PC-3 (cell line): ENCODE measurements at regions not wholly inside any gene's neighbourhood (a gene's known extent, or its start where the extent isn't known, plus 50 kb on each side); places are given as distances from the start of the nearest gene placed in this dataset.

Experiments
- CTCF ChIP-seq: fragments of 300-600 bp; sonication (generic); conservative IDR thresholded peaks from 2 replicates; pipeline ENCODE4 v1.5.1; 2017; ENCODE audit warnings: antibody characterized with exemption, low read depth, mild to moderate bottlenecking, low read length
- EZH2 ChIP-seq: fragments of 300-600 bp; sonication (generic); IDR thresholded peaks from one replicate; pipeline ENCODE4 v1.6.1; 2017; ENCODE audit warnings: antibody characterized with exemption, mild to moderate bottlenecking, low read length; ENCODE audit not compliant: unreplicated experiment
- EZH2phosphoT487 ChIP-seq: fragments of 300-600 bp; sonication (generic); IDR thresholded peaks from 2 replicates; pipeline ENCODE4 v1.6.1; 2018; ENCODE audit warnings: mild to moderate bottlenecking, antibody characterized with exemption, low read length, borderline replicate concordance

GRCh38 chr1:188761226-188761625, 1716.4 kb downstream of the BRINP3 start:
- TF ChIP-seq EZH2phosphoT487 (no peak), CTCF (no peak), EZH2 (no peak)
